GM19463 (cell line): ENCODE measurements at regions not wholly inside any gene's neighbourhood (a gene's known extent, or its start where the extent isn't known, plus 50 kb on each side); places are given as distances from the start of the nearest gene placed in this dataset.
"Not testable (repeated sequence)": the region's sequence is repeated elsewhere in the genome, so short reads cannot be mapped to it uniquely, and the experiment has no call there.

Experiments
- ATAC-seq: cut with Tn5 transposase; IDR thresholded peaks from one replicate; pipeline ENCODE4 v1.9.1; 2021; ENCODE audit warnings: mild to moderate bottlenecking, moderate library complexity; ENCODE audit not compliant: unreplicated experiment

GRCh38 chr13:109983447-109983846, 197.1 kb upstream of the IRS2 start:
- ATAC-seq = no peak

DNA sequence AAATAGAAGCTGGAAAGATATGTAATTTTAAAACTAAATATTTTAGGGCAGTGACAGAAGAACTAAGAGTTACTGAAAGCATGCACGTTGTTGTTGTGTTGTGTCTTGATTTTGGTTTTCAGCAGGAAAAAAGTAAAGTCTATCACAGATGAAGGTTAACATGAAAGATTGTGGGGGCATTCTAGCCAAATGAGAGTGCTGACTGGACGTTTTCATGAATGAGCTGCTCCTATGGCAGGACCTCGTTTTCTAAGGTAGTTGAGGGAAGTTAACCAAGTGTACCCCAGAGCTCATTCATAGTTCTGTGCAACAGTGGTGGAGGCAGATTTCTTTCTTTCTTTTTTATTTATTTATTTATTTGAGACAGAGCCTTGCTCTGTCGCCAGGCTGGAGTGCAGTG, 194.6 kb upstream of the IRS2 start:
- no peak for ATAC-seq

DNA sequence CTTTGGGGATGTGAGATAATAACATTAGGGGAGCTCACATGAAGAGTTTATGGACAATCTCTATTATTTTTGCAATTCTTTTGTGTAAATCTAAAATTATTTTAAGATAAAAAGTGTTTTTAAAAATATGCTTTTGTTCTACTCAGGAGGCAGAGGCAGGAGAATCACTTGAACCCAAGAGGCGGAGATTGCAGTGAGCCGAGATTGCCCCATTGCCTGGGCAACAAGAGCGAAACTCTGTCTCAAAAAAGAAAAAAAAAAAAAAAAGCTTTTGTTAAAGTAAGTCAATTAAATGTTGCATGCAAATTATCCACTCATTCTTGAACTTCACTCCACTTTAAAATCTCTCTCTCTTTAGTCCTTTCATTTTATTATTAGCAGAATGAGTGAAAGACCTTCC, 193.3 kb upstream of the IRS2 start:
- not testable (repeated sequence) for ATAC-seq

- no peak for ATAC-seq
Observed at GRCh38 chr13:109979228-109979627, 192.8 kb upstream of the IRS2 start.

DNA sequence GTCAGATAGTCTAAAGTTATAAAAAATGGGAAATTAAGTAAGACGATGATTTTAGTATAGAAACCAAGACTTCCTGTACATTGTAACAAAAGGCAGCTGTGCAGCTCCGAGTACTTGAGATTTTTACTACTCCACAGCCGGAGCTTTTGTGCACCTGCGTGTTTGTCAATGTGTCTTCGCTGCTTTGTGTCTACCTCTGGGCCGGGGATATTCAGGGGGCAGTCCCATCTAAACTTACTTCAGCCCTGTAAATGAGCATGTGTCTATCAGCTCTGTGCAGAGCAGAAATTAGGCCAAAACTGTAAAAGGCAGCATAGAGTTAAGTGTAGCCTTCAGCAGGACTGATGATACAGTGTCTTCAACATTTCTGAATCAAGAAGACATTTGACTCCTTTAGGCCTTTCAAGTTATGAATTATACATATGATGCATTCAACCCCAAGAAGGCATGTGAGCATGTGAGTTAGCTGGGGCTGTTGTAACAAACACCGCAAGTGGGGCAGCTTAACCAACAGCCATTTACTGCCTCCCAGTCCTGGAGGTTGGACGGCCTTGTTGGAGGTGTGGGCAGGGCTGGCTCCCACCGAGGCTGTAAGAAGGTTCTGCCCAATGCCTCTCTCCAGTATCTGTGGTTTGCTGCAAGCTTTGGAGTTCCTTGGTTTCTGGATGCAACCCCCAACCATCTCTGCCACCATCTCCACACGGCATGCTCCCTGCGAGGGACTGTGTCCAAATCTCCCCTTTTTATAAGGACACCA, 191.0 kb upstream of the IRS2 start:
- ATAC-seq = no peak

DNA sequence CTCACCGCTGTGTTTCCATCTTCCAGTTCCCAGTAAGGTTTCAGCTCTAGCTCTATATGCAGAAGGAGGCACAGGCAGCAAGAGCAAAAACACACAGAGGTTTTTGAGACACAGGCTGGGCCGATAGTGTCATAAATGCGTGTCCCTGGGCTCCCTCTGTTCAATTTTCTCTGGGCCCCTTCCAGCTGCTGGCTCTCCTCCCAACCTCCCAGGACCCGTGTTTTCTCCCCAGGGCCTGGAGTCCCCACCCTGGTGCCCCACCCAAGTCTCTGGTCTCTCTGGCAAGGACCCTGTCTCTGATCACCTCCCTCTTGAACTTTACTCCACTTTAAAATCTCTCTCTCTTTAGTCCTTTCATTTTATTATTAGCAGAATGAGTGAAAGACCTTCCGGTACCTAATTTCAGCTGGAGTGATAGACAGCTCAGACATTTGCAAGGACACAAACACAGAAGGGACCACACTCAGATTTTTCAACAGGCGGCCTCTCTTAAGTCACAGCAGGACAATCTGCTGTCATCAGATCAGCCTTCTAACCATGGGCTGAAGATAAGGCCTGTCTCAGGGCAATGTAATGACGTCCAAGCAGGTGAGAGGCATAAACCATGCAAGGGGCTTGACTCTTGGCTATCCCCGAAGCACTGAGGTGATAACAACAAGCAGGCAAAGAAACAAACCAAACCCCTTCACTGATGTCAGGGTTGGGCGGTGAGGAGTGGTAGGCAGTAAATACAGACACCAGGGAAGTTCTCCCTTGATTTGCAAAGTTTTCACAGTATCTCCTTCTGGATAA, 190.0 kb upstream of the IRS2 start:
- no peak for ATAC-seq

DNA sequence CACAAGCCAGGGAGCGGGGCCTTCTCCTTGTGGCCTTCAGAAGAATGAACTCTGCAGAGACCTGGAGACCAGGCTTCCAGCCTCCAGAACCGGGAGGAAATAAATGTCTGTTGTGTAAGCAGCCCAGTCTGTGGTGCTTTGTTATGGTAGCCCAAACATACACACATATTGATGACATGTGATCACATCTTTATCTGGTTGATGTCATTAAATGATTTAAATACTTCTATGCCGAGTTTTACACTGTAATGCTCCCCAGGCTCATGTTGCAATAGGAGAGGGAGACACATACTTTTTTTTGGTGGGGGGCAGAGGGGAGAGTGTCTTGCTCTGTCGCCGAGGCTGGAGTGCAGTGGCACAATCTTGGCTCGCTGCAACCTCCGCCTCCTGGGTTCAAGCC, 188.0 kb upstream of the IRS2 start:
- no peak for ATAC-seq

- ATAC-seq = no peak
Observed at GRCh38 chr13:109973279-109973678, 186.9 kb upstream of the IRS2 start.

DNA sequence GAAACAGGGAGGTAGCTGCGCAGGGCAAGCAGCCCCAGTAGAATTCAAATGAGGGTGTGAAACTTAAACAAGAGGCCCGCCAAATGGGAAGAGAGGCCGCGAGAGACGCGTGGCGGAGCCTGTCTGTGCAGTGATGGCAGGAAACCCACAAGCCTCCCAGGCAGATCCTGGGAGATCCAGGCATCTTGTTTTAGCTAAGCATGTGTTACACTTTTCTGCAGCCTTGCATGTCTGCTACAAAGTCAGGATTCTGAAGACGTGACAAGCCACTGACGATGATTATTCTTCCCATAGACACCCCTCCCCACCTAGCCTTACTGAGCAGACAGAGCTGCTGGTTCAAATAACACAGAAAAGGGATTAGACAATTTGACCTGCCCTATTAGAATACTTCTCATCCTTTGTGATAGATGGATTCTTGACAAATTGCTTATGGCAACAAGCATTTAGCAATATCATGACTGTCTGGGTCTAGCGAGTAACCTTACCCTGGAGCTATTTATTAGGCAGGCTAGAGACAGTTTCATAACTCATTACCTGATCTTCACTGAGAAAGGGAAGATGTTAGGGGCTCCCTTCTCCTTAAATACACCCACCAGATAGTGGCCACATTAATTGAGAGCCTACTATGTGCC, 185.2 kb upstream of the IRS2 start:
- no peak for ATAC-seq

- ATAC-seq = no peak
Observed at GRCh38 chr13:109971006-109971405, 184.6 kb upstream of the IRS2 start.

GRCh38 chr13:109968876-109969577, 182.6 kb upstream of the IRS2 start:
- no peak for ATAC-seq

GRCh38 chr13:109963960-109964563, 177.7 kb upstream of the IRS2 start:
- no peak for ATAC-seq

- ATAC-seq = no peak
Observed at GRCh38 chr13:109963384-109963783, 177.0 kb upstream of the IRS2 start.

- no peak for ATAC-seq
Observed at GRCh38 chr13:109959903-109960302, 173.5 kb upstream of the IRS2 start.

GRCh38 chr13:109957875-109958274, 171.5 kb upstream of the IRS2 start:
- no peak for ATAC-seq

DNA sequence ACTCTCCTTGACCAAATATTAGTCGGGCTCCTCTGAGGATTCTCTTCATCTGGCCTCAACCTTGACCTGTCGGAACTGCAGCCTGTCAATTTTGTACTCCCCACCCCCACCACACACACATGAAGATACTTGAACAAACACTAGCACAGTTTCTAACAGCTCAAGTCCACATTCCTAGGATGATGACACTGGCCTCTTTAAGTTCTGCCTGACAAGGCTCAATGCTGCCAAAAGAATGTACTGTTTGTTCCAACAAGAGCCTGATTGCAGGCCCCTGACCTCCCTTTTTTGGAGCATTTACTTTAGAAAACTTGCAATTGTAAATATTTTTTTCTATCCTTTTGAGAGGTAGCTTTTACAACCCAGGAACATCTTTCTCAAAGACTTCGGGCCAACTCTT, 169.2 kb upstream of the IRS2 start:
- ATAC-seq = no peak

DNA sequence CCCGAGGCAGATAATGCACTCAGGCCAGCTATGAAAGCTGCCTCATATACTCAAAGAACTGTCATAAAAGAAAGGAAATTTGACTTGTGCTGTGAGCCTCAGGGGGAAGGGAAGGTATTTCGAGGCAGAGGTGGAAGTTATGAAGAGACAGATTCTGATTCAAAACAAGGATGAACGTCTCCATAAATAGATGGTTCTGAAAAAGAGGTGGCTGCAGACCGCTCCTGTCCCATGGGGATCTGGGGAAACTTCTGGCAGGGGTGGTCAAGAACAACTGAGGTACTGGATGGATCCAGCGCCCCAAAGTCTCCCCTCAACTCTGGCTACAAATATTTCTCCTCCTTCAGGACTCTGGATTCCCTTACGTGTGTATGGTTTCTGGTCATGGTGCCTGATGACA, 168.1 kb upstream of the IRS2 start:
- no peak for ATAC-seq

- no peak for ATAC-seq
Observed at GRCh38 chr13:109951491-109951890, 165.1 kb upstream of the IRS2 start.

DNA sequence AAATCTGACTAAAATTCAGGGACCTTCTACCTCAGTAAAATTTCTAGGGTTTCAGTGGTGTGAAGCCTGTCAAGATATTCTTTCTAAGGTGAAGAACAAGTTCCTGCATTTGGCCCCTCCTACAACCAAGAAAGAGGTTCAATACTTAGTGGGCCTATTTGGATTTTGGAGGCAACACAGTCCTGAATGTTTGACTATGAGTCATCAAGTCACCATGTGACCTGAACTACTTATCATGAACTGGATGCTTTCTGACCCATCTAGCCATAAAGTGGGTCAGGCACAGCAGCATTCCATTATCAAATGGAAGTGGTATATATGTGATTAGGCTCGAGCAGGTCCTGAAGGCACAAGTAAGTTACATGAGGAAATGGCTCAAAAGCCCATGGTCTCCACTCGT, 163.0 kb upstream of the IRS2 start:
- no peak for ATAC-seq

- ATAC-seq = no peak
Observed at GRCh38 chr13:109947006-109947405, 160.6 kb upstream of the IRS2 start.
